ENCODE measurements at regions not wholly inside any gene's neighbourhood (a gene's known extent, or its start where the extent isn't known, plus 50 kb on each side); places are given as distances from the start of the nearest gene placed in this dataset.

GRCh38 chr3:159144891-159145290 lies 343.0 kb downstream of the MFSD1 start:
- TF ChIP-seq POLR2A (IDR thresholded peaks at IDR 0.05; ENCODE audit: low read length) (no peak), GATA1 (IDR thresholded peaks at IDR 0.05; ENCODE audit: low read depth, low read length) (no peak)

All from erythroblast (primary cell).